HG03457 (cell line): ENCODE measurements at regions not wholly inside any gene's neighbourhood (a gene's known extent, or its start where the extent isn't known, plus 50 kb on each side); places are given as distances from the start of the nearest gene placed in this dataset.
"Not testable (repeated sequence)": the region's sequence is repeated elsewhere in the genome, so short reads cannot be mapped to it uniquely, and the experiment has no call there.

Experiments
- ATAC-seq: cut with Tn5 transposase; IDR thresholded peaks from one replicate; pipeline ENCODE4 v1.9.1; 2021; ENCODE audit warnings: moderate number of reproducible peaks; ENCODE audit not compliant: unreplicated experiment

- ATAC-seq: no peak
Measured at GRCh38 chr5:109630093-109630492, 59.6 kb upstream of the MAN2A1 start.

- ATAC-seq: no peak
Measured at GRCh38 chr5:109628591-109628990, 61.1 kb upstream of the MAN2A1 start.

- ATAC-seq: not testable (repeated sequence)
Measured at GRCh38 chr5:109621266-109621665, 68.5 kb upstream of the MAN2A1 start.

GRCh38 chr5:109620651-109621050 is 69.1 kb upstream of the MAN2A1 start:
- no peak for ATAC-seq

- ATAC-seq: no peak
Measured at GRCh38 chr5:109619606-109620005, 70.1 kb upstream of the MAN2A1 start.

- no peak for ATAC-seq
Measured at GRCh38 chr5:109619021-109619460, 70.7 kb upstream of the MAN2A1 start.

- ATAC-seq: no peak
Measured at GRCh38 chr5:109614981-109615380, 74.7 kb upstream of the MAN2A1 start.

- no peak for ATAC-seq
Measured at GRCh38 chr5:109614301-109614700, 75.4 kb upstream of the MAN2A1 start.

GRCh38 chr5:109612278-109612905 is 77.3 kb upstream of the MAN2A1 start:
- ATAC-seq: no peak

- ATAC-seq: no peak
Measured at GRCh38 chr5:109611505-109611904, 78.2 kb upstream of the MAN2A1 start.

- no peak for ATAC-seq
Measured at GRCh38 chr5:109611061-109611460, 78.7 kb upstream of the MAN2A1 start.

GRCh38 chr5:109610581-109610980 is 79.1 kb upstream of the MAN2A1 start:
- no peak for ATAC-seq

GRCh38 chr5:109605207-109605730 is 84.5 kb upstream of the MAN2A1 start:
- no peak for ATAC-seq

- ATAC-seq: no peak
Measured at GRCh38 chr5:109604758-109605157, 85.0 kb upstream of the MAN2A1 start.

GRCh38 chr5:109601736-109602135 is 88.0 kb upstream of the MAN2A1 start:
- ATAC-seq: no peak

GRCh38 chr5:109597893-109598292 is 91.8 kb upstream of the MAN2A1 start:
- no peak for ATAC-seq

- ATAC-seq: no peak
Measured at GRCh38 chr5:109594217-109594616, 95.5 kb upstream of the MAN2A1 start.

- ATAC-seq: no peak
Measured at GRCh38 chr5:109590799-109591198, 98.9 kb upstream of the MAN2A1 start.

GRCh38 chr5:109589986-109590385 is 99.7 kb upstream of the MAN2A1 start:
- ATAC-seq: no peak

GRCh38 chr5:109589239-109589638 is 100.5 kb upstream of the MAN2A1 start:
- ATAC-seq: no peak

GRCh38 chr5:109588281-109589035 is 101.3 kb upstream of the MAN2A1 start:
- no peak for ATAC-seq

- ATAC-seq: no peak
Measured at GRCh38 chr5:109584986-109585599, 104.6 kb upstream of the MAN2A1 start.
